ENCODE measurements at regions not wholly inside any gene's neighbourhood (a gene's known extent, or its start where the extent isn't known, plus 50 kb on each side); places are given as distances from the start of the nearest gene placed in this dataset.

- H3K4me3 ChIP-seq (ENCODE audit: low read depth, low read length) = no peak overlapping the region
- no peak for TF ChIP-seq CTCF (IDR thresholded peaks at IDR 0.05; ENCODE audit: insufficient read depth, low read depth, low read length, missing control alignments)
- DNase-seq (ENCODE audit: low read depth) = no peak
Observed at GRCh38 chr4:10753336-10753735, 68.8 kb upstream of the CLNK start.

GRCh38 chr4:10750714-10751113, 66.1 kb upstream of the CLNK start:
- no peak overlapping the region for H3K4me3 ChIP-seq (ENCODE audit: low read depth, low read length)
- no peak for TF ChIP-seq CTCF (IDR thresholded peaks at IDR 0.05; ENCODE audit: insufficient read depth, low read depth, low read length, missing control alignments)
- DNase-seq (ENCODE audit: low read depth) = no peak

- peak; percentile 82 for DNase-seq (ENCODE audit: low read depth)
Observed at GRCh38 chr4:10747186-10747585, 62.6 kb upstream of the CLNK start.

GRCh38 chr4:10746371-10747171, 62.0 kb upstream of the CLNK start:
- no peak for DNase-seq (ENCODE audit: low read depth)
- no peak overlapping the region; the same call in 1 of the 2 replicates for H3K4me3 ChIP-seq (ENCODE audit: low read depth, low read length)
- TF ChIP-seq CTCF (IDR thresholded peaks at IDR 0.05; ENCODE audit: insufficient read depth, low read depth, low read length, missing control alignments) = no peak

More at GRCh38 chr4:10747186-10747585, 62.6 kb upstream of the CLNK start:
- H3K4me3 ChIP-seq (ENCODE audit: low read depth, low read length) = no peak overlapping the region; the same call in 1 of the 2 replicates
- TF ChIP-seq CTCF (IDR thresholded peaks at IDR 0.05; ENCODE audit: insufficient read depth, low read depth, low read length, missing control alignments) = no peak

- no peak overlapping the region; the same call in 1 of the 2 replicates for H3K4me3 ChIP-seq (ENCODE audit: low read depth, low read length)
- peak; percentile 87 for DNase-seq (ENCODE audit: low read depth)
Observed at GRCh38 chr4:10743357-10743756, 58.8 kb upstream of the CLNK start.

GRCh38 chr4:10741961-10742699, 57.6 kb upstream of the CLNK start:
- DNase-seq (ENCODE audit: low read depth) = peak; percentile 36
- no peak overlapping the region for H3K4me3 ChIP-seq (ENCODE audit: low read depth, low read length)
- no peak for TF ChIP-seq CTCF (IDR thresholded peaks at IDR 0.05; ENCODE audit: insufficient read depth, low read depth, low read length, missing control alignments)

More at GRCh38 chr4:10743357-10743756, 58.8 kb upstream of the CLNK start:
- no peak for TF ChIP-seq CTCF (IDR thresholded peaks at IDR 0.05; ENCODE audit: insufficient read depth, low read depth, low read length, missing control alignments)

Measured in GM12865 (cell line).